Tibial artery (tissue), 4 donors: ENCODE measurements at regions not wholly inside any gene's neighbourhood (a gene's known extent, or its start where the extent isn't known, plus 50 kb on each side); places are given as distances from the start of the nearest gene placed in this dataset.

Experiments
- DNase-seq, 2 donors: peaks; one replicate each; pipeline ENCODE4 v3.0.0-alpha.2; 2019
- H3K27ac ChIP-seq, 2 donors: fragments of 200-600 bp; sonication (generic) in 1 of 2; 1 replicate in 1 of 2; 2 replicates in 1 of 2; pipeline ENCODE4 v1.5.1; 2018 to 2019; ENCODE audit warnings: mild to moderate bottlenecking in 1 of 2
- H3K27me3 ChIP-seq, 2 donors: fragments of 200-600 bp; sonication (generic) in 1 of 2; one replicate each; pipeline versions ENCODE4 v1.5.1 to v1.6.0; 2016 to 2019
- H3K36me3 ChIP-seq, 3 donors: fragments of 200-600 bp; sonication (generic) in 2 of 3; one replicate each; pipeline ENCODE4 v1.5.1; 2016 to 2019; ENCODE audit warnings: mild to moderate bottlenecking in 2 of 3
- H3K4me1 ChIP-seq, 4 donors: fragments of 200-600 bp; sonication (generic) in 2 of 4; 1 replicate in 3 of 4; 2 replicates in 1 of 4; pipeline ENCODE4 v1.5.1; 2016 to 2019
- H3K4me3 ChIP-seq, 2 donors: fragments of 200-600 bp; sonication (generic) in 1 of 2; 1 replicate in 1 of 2; 2 replicates in 1 of 2; pipeline ENCODE4 v1.5.1; 2018 to 2019; ENCODE audit warnings: mild to moderate bottlenecking in 2 of 2
- H3K9me3 ChIP-seq, 3 donors: fragments of 200-600 bp; sonication (generic) in 1 of 3; one replicate each; pipeline ENCODE4 v1.5.1; 2016 to 2019
- CTCF ChIP-seq, 2 experiments: fragments of 200-600 bp in 1 of 2; fragments of 450-650 bp in 1 of 2; IDR thresholded peaks; one replicate each; pipeline ENCODE4 v1.5.1; 2017 to 2019; ENCODE audit warnings: antibody characterized with exemption in 2 of 2, mild to moderate bottlenecking in 1 of 2, moderate library complexity in 1 of 2
- intact Hi-C: fragments of 100-400 bp; cut with DNase I; formaldehyde crosslinking; loops from one replicate; pipeline ENCODE4 v1.15.0; 2023; ENCODE audit warnings: low total_unique reads

GRCh38 chr7:84813376-84813775 lies 373.5 kb downstream of the SEMA3D start:
- Histone ChIP-seq H3K9me3 (no peaks in the 10 kb centered on the region), H3K4me3 (no peak overlapping the region), H3K27ac (no peak overlapping the region), H3K27me3 (no peaks in the 10 kb centered on the region), H3K4me1 (peaks cover 0 to 35% (median 11%) of the 10 kb centered on the region in 4 donors), H3K36me3 (no peaks in the 10 kb centered on the region)
- DNase-seq, result no peak
- no peak for TF ChIP-seq CTCF (IDR thresholded peaks at IDR 0.05)
- intact Hi-C loops, result no loop called here

- H3K4me3 ChIP-seq, result no peak overlapping the region
- peak overlapping the region in 1 of 2 donors; percentile 3 for H3K27ac ChIP-seq
- H3K4me1 ChIP-seq, result peaks cover 0 to 35% (median 11%) of the 10 kb centered on the region in 4 donors
- no peaks in the 10 kb centered on the region for H3K27me3 ChIP-seq
- H3K36me3 ChIP-seq, result no peaks in the 10 kb centered on the region
- intact Hi-C loops, result no loop called here
- no peaks in the 10 kb centered on the region for H3K9me3 ChIP-seq
- no peak for TF ChIP-seq CTCF (IDR thresholded peaks at IDR 0.05)
- DNase-seq, result no peak
Observed at GRCh38 chr7:84812021-84812420, 374.8 kb downstream of the SEMA3D start.

GRCh38 chr7:84811362-84811761 lies 375.5 kb downstream of the SEMA3D start:
- peaks cover 0 to 35% (median 11%) of the 10 kb centered on the region in 4 donors for H3K4me1 ChIP-seq
- intact Hi-C loops, result no loop called here
- no peaks in the 10 kb centered on the region for H3K9me3 ChIP-seq
- H3K36me3 ChIP-seq, result no peaks in the 10 kb centered on the region
- no peak for DNase-seq
- no peak overlapping the region for H3K27ac ChIP-seq
- no peak for TF ChIP-seq CTCF (IDR thresholded peaks at IDR 0.05)
- no peak overlapping the region for H3K4me3 ChIP-seq
- H3K27me3 ChIP-seq, result no peaks in the 10 kb centered on the region

GRCh38 chr7:84809877-84810276 lies 377.0 kb downstream of the SEMA3D start:
- no peak overlapping the region for H3K27ac ChIP-seq
- no peaks in the 10 kb centered on the region for H3K9me3 ChIP-seq
- H3K36me3 ChIP-seq, result no peaks in the 10 kb centered on the region
- intact Hi-C loops, result no loop called here
- TF ChIP-seq CTCF (IDR thresholded peaks at IDR 0.05), result no peak
- DNase-seq, result no peak
- H3K4me3 ChIP-seq, result no peak overlapping the region
- H3K27me3 ChIP-seq, result no peaks in the 10 kb centered on the region
- H3K4me1 ChIP-seq, result peaks cover 0 to 35% (median 11%) of the 10 kb centered on the region in 4 donors

DNA sequence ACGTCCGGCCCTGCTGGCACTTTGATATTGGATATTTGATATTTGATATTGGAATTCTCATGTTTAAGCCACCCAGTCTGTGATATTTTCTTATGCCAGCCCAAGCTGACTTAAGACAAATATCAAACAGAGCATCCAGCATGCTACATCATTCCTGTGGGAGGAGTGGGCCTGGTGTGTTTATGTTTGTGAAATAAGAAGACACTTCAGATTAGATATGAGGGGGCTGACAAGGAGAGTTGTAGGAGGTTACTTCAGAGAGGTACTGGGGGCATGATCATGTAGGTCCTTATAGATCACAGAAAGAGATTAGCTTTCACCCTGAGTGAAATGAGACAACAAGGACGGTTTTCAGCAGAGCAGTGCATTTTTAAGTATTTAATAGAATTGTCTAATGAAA lies 382.9 kb downstream of the SEMA3D start:
- intact Hi-C loops, result no loop called here
- Histone ChIP-seq H3K4me3 (no peak overlapping the region), H3K4me1 (peaks cover 0 to 32% (median 8%) of the 10 kb centered on the region in 4 donors), H3K27me3 (no peaks in the 10 kb centered on the region), H3K36me3 (no peaks in the 10 kb centered on the region), H3K27ac (no peak overlapping the region), H3K9me3 (no peaks in the 10 kb centered on the region)
- no peak for TF ChIP-seq CTCF (IDR thresholded peaks at IDR 0.05)
- DNase-seq, result no peak

- H3K4me3 ChIP-seq, result no peak overlapping the region
- no peak for TF ChIP-seq CTCF (IDR thresholded peaks at IDR 0.05)
- no peaks in the 10 kb centered on the region for H3K36me3 ChIP-seq
- peaks cover 0 to 5% (median 0%) of the 10 kb centered on the region in 3 donors for H3K9me3 ChIP-seq
- H3K4me1 ChIP-seq, result peaks cover 0 to 36% (median 9%) of the 10 kb centered on the region in 4 donors
- H3K27ac ChIP-seq, result no peak overlapping the region
- H3K27me3 ChIP-seq, result no peaks in the 10 kb centered on the region
- DNase-seq, result no peak
- intact Hi-C loops, result no loop called here
Observed at GRCh38 chr7:84801396-84801795, 385.5 kb downstream of the SEMA3D start.
